Progenitor cell of endocrine pancreas (in vitro differentiated cells): ENCODE measurements at regions not wholly inside any gene's neighbourhood (a gene's known extent, or its start where the extent isn't known, plus 50 kb on each side); places are given as distances from the start of the nearest gene placed in this dataset.

ENCODE experiments used
- DNase-seq: peaks from one replicate; pipeline ENCODE4 v3.0.0; 2021; ENCODE audit warnings: low spot score; ENCODE audit not compliant: unreplicated experiment
- H3K27ac Mint-ChIP-seq: 2 replicates; pipeline ENCODE4 v1.8.0; 2021; ENCODE audit warnings: mild to moderate bottlenecking, moderate library complexity, mixed read lengths
- H3K27me3 Mint-ChIP-seq: 2 replicates; pipeline ENCODE4 v1.8.0; 2021; ENCODE audit warnings: mixed read lengths
- H3K36me3 Mint-ChIP-seq: 2 replicates; pipeline ENCODE4 v1.8.0; 2022; ENCODE audit warnings: mixed read lengths; ENCODE audit not compliant: insufficient read depth
- H3K4me1 Mint-ChIP-seq: 2 replicates; pipeline ENCODE4 v1.8.0; 2021; ENCODE audit warnings: low read depth, mixed read lengths
- H3K4me3 Mint-ChIP-seq: 2 replicates; pipeline ENCODE4 v1.8.0; 2021; ENCODE audit warnings: low read depth, mild to moderate bottlenecking, moderate library complexity, mixed read lengths
- H3K9me3 Mint-ChIP-seq: 2 replicates; pipeline ENCODE4 v1.8.0; 2021; ENCODE audit warnings: low read depth, mixed read lengths
- TF ChIP-seq, protein P1 (sequence below): fragments of 200-600 bp; sonication (generic); IDR thresholded peaks from one replicate; pipeline ENCODE4 v1.5.0; 2021; ENCODE audit warnings: antibody characterized with exemption, mild to moderate bottlenecking; ENCODE audit not compliant: unreplicated experiment

DNA sequence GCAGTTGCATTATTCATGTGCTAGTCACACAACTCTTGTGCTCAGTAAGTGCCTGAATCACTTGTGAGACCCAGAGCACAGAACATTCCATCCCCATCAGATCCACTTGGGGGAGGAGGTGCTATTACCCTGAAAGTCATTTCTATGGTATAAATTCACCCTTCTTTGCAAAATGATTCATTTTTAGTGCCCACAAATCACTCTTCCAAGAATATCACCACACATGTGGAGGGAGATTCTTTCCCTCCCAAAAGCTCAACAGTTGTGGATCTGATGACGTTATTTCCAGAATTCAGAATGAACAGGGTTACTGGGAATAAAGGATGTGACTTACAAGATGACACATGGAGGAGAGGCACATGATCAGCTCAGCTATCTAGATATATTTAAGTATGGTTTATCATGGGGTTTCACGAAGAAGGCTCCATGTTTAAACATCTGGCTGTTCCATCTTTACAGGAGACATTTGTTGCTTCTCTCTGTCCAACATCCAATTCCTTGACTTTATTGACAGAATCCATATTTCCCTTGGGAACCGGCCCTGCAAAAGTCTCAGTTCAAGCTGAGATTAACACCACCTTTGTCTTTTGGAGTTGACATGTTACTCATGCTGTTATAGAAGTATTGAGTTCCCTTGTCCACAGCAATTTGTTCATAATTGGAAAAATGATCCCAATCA, 214.2 kb upstream of the PROK2 start:
- Mint-ChIP-seq H3K27me3 (peaks cover 13% of the 10 kb centered on the region), H3K36me3 (no peaks in the 10 kb centered on the region), H3K9me3 (no peaks in the 10 kb centered on the region), H3K4me1 (no peaks in the 10 kb centered on the region), H3K27ac (no peak overlapping the region), H3K4me3 (no peak overlapping the region)
- TF ChIP-seq, protein P1, sequence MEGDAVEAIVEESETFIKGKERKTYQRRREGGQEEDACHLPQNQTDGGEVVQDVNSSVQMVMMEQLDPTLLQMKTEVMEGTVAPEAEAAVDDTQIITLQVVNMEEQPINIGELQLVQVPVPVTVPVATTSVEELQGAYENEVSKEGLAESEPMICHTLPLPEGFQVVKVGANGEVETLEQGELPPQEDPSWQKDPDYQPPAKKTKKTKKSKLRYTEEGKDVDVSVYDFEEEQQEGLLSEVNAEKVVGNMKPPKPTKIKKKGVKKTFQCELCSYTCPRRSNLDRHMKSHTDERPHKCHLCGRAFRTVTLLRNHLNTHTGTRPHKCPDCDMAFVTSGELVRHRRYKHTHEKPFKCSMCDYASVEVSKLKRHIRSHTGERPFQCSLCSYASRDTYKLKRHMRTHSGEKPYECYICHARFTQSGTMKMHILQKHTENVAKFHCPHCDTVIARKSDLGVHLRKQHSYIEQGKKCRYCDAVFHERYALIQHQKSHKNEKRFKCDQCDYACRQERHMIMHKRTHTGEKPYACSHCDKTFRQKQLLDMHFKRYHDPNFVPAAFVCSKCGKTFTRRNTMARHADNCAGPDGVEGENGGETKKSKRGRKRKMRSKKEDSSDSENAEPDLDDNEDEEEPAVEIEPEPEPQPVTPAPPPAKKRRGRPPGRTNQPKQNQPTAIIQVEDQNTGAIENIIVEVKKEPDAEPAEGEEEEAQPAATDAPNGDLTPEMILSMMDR, result no peak
- no peak for DNase-seq

DNA sequence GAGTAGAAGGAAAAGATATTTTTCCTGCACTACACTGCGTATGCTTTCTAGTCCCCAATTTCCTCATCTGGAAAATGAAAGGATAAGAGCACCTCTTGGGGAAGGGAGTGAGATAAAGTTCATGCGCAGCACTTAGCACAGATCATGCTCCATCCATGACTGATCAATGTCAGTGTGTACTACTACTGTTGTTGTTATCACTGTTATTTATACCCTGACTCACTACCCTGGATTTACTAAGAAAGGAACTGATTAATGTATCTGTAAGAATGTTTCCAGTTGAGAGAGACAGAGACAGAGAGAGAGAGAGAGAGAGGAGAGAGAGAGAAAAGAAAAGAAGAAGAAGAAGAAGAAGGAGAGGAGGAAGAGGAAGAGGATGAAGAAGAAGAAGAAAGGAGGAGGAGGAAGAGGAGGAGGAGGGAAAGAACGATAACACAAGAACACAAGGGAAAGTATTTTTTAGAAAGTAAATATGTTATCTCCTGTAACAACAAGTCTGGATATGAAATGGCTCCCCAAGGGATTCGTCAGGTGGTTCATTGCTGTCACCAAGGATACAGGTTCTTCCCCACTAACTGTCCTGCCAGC, 212.2 kb upstream of the PROK2 start:
- H3K4me3 Mint-ChIP-seq, result no peak overlapping the region
- no peak for DNase-seq
- no peaks in the 10 kb centered on the region for H3K4me1 Mint-ChIP-seq
- H3K9me3 Mint-ChIP-seq, result no peaks in the 10 kb centered on the region
- TF ChIP-seq, protein P1, result no peak
- peaks cover 11% of the 10 kb centered on the region for H3K27me3 Mint-ChIP-seq
- no peaks in the 10 kb centered on the region for H3K36me3 Mint-ChIP-seq
- H3K27ac Mint-ChIP-seq, result no peak overlapping the region

- Mint-ChIP-seq H3K4me1 (no peaks in the 10 kb centered on the region), H3K27ac (no peak overlapping the region), H3K4me3 (no peak overlapping the region), H3K9me3 (no peaks in the 10 kb centered on the region), H3K27me3 (peaks cover 10% of the 10 kb centered on the region), H3K36me3 (no peaks in the 10 kb centered on the region)
- TF ChIP-seq, protein P1, result no peak
- no peak for DNase-seq
Observed at GRCh38 chr3:71994906-71995305, 210.0 kb upstream of the PROK2 start.

DNA sequence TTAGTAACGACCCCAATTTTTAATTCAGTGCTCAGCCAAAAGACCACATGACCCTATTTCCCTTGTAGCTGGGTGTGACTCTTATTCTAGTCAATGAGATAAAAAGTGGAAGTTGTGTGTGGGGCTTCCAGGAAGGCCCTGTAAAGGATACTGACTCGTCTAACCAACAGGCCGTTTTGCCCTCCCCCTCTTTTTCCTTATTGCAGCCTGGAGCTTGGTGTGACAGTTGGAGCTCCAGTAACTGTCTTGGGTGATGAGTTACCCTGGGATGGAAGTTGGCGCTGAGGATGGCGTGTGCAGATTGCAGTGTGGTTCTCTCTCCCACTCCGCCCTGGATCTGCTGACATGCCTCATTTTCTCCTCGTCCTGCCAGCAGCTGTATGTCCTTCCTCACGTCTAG, 209.3 kb upstream of the PROK2 start:
- no peak for DNase-seq
- Mint-ChIP-seq H3K9me3 (no peaks in the 10 kb centered on the region), H3K4me1 (no peaks in the 10 kb centered on the region), H3K27ac (no peak overlapping the region), H3K4me3 (no peak overlapping the region), H3K36me3 (no peaks in the 10 kb centered on the region), H3K27me3 (peaks cover 10% of the 10 kb centered on the region)
- TF ChIP-seq, protein P1, result no peak

GRCh38 chr3:71991681-71992080, 206.7 kb upstream of the PROK2 start:
- Mint-ChIP-seq H3K36me3 (no peaks in the 10 kb centered on the region), H3K9me3 (no peaks in the 10 kb centered on the region), H3K27me3 (peaks cover 4% of the 10 kb centered on the region), H3K27ac (no peak overlapping the region), H3K4me1 (no peaks in the 10 kb centered on the region), H3K4me3 (no peak overlapping the region)
- no peak for DNase-seq
- TF ChIP-seq, protein P1, result no peak
